ENCODE measurements at regions not wholly inside any gene's neighbourhood (a gene's known extent, or its start where the extent isn't known, plus 50 kb on each side); places are given as distances from the start of the nearest gene placed in this dataset.
"Not testable (repeated sequence)": the region's sequence is repeated elsewhere in the genome, so short reads cannot be mapped to it uniquely, and the experiment has no call there.

DNA sequence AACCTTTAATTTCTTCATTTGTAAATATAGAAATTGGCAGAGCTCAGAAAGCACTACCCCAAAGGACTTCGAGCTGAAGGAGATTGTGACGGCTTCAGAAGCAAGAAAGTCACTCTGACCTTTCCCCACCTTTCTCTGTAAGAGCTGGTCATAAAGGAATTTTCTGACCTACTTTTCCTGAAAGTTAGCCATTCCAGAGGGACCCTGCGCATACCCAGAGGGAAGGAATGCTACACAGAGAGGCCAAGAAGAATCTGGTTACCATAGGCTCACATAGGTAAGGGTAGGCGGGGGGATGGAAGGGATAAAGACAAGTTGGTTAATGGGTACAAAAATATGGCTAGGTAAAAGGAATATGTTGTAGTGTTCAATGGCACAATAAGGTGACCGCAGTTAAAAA is 1080.3 kb downstream of the ZPLD1 start:
- no peak for DNase-seq

DNA sequence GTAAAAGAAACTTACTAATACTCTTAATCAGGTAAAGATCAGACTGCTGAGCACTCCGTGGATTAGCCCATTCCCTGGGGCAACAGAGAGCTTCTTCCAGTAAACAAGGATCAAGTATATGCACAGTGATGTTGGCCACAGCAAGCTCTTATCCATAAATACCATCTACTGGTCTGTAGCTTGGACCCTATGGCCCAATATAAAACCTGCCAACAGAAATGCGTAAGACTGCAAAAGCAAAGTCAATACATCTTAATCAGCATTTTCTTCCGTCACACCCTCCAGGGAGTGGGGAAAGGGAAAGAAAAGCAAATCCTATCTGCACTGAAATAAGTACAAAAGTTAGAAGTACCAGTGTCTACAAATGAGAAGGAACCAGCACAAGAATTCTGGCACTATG is 1082.1 kb downstream of the ZPLD1 start:
- DNase-seq: no peak

DNA sequence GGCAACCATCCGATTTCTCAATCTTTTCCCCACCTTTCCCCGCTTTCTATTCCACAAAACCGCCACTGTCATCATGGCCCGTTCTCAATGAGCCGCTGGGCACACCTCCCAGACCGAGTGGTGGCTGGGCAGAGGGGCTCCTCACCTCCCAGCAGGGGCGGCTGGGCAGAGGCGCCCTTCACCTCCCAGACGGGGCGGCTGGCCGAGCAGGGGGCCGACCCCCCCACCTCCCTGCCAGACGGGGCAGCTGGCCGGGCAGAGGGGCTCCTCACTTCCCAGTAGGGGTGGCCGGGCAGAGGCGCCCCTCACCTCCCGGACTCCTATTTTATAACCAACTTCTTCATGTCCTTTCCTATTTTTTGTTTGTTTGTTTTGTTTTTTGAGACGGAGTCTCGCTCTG is 1096.5 kb downstream of the ZPLD1 start:
- DNase-seq: not testable (repeated sequence)

DNA sequence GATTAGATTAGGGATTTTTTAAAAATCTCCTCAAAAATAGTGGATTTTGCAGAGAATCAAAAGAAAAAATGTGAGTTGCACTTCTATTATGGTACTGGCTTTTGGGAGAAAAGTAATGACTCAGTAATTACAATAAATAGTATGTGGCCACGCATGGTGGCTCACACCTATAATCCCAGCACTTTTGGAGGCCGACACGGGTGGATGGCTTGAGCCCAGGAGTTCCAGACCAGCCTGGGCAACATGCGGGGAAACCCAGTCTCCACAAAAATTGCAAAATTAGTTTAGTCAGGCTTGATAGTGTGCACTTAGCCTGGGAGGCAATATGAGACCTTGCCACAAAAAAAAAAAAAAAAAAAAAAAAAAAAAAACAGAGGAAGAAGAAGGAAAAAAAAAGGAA is 1098.2 kb downstream of the ZPLD1 start:
- no peak for DNase-seq

DNA sequence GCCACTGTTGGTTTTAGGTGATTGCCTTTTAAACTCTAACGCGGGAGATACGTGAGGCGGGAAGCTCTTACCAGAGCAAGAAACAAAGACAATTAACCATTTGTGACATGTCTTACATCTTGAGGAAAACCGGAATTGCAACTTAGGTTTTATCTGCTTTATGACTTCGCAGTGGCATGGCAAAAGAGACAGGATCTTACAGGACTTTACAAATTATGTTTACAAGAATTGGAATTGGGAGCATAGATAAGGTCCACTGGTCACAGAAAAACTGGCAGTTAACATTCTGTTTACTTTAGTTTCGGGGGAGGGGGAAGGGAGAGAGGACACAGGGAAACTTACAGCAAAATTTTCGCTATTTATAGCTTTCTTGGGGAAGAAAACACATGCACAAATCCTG is 1119.6 kb downstream of the ZPLD1 start:
- no peak for DNase-seq

DNA sequence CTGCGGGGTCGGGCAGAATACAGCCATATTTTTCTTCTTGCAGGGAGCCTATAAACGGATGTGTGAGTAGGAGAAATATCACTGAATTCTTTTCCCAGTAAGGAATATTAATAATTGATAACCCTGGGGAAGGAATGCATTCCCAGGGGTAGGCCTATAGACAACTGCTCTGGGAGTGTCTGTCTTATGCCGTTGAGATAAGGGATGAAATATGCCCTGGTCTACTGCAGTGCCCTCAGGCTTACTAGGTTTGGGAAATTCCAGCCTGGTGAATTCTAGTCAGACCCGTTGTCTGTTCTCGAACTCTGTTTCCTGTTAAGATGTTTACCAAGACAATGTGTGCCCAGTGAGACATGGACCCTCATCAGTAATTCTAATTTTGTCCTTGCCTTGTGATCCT is 1129.3 kb downstream of the ZPLD1 start:
- not testable (repeated sequence) for DNase-seq

DNA sequence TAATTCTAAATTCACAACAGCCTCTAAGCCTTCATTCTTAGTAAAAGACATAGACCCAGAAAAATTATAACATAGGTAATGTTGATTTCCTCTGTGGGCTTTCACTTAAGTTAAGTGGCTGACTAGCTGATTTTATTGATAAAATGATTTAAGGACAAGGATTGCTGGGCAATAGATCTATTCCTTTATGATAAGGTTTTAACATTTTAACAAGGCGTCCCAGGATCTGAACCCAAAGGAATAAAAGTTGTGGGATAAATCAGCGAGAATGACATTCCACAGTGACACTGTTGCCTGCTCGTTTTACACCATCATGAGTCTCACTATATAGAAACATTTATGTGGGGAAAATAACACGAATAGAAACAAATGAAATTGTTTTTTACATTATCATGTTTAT is 1151.0 kb downstream of the ZPLD1 start:
- no peak for DNase-seq

DNA sequence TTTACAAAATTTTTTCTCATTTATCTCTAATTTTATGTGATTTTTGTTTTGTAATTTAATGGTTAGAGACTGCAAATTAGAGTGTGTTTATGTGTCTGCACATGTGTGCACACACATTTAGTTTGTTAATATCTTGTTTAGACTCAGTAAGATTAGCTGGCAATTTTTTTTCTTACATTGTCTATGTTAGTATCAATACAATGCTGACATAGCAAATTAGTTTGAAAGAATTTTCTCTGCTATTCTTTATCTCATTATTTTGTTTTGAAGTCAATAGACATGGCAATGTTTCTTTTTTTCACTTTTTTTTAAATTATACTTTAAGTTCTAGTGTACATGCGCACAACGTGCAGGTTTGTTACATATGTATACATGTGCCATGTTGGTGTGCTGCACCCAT is 1155.0 kb downstream of the ZPLD1 start:
- no peak for DNase-seq

DNA sequence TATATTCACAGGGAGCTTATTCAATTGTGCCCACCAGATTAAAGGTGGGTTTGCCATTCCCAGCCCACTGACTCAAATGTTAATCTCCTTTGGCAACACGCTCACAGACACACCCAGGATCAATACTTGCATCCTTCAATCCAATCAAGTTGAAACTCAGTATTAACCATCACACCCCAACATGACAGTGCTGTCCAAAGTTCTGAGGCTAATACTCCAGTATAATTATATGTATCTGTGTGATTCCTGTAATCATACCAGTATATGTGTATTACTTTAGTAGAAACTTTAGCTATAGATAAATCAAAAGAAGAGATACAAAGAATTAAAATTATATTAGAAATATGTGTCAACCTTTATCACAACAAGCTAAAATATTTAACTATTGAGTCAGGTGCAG is 1166.0 kb downstream of the ZPLD1 start:
- DNase-seq: no peak

DNA sequence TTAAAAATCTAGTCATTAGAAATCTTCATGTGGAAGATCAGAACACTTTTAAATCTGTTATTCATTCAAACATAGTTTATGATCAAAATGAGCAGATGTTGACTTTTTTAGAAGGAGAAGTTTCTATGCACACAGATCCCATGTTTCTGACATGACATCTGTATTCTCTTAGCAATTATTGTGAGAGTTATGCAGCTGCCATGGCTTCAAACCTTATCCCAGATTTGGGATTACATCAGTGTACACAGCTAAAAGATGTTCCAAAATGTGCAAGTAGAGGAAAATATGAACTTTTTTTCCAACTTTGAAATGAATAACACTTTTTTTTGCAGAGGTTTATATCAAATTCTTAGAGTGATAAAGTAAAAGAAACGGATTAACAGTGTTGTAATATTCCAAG is 1166.9 kb downstream of the ZPLD1 start:
- no peak for DNase-seq

DNA sequence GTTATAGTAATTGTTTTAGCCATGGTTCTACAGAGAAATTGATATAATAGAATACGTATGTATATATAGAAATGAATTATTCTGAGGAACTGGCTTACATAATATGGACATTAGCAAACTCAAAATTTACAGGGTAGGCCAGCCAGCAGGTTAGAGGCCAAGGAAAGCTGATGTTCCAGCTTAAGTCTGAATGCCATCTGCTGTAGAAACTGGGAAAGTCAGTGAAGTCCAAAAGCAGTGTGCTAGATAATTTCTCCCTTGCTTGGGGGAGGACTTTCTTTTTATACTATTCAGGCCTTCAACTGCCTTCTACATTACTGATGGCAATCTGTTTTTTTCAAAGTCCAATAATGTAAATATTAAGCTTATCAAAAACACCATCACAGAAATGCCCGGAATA is 1174.7 kb downstream of the ZPLD1 start:
- DNase-seq: no peak

DNA sequence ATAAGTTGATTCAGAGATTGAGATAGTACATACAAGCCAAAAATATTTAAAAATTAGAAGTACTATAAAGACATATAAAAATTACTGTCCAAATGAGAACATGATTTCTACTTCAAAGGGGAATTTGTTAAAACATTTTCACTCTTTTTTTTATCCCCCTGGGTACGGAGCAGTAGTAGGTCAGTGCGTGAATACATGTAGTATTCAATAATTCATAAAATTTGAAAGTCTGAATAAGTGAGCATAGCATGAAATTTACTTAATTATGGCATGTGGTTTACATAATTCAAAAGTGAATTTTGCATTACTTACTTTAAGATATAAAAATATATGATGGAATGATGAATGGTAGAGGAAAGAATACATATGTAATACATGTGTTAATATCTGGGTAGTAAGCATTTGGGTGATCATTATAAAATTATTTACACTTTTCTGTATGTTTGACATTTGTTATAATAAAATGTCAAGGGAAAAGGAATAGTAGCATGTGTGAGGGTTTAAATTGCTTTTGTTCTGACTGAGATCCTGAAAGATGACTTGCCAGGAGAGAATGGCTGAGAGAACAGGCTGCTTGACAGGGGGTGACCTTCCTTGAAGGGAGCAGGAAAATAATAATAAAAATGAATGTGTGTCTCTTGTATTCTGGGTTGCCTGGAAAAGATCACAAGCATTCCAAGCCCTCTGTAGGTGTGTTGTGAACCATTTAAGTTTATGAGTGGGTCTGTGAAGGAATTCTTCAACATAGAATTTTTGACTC is 1178.8 kb downstream of the ZPLD1 start:
- DNase-seq: no peak

DNA sequence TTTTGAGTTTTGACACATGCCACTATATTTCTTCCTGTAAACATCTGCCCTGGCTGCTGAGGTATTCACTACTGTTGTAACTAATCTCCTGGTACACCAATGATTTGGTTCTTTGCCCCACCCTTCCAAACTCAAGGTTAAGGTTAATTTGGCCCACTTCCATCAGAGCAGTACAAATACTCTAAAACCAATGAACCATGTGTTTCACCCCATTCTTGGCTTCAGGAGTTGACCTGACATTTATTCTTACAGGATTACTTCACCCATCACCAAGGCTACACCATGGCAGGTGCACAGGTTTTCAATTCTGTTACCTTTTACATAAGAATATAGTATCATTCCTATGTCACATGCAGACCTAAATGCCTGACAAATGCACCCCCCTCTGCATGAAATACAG is 1179.9 kb downstream of the ZPLD1 start:
- no peak for DNase-seq

DNA sequence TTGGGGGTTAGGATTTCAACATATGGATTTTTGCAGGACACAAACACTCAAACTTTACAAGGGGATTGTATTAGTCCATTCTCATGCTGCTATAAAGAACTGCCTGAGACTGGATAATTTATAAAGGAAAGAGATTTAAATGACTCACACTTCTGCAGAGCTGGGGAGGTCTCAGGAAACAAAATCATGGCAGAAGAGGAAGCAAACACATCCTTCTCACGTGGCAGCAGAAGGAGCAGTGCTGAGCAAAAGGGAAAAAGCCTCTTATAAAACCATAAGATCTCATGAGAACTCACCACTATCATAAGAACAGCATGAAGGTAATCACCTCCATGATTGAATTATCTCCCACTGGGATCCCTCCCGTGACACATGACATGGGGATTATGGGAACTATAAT is 1183.1 kb downstream of the ZPLD1 start:
- no peak for DNase-seq

DNA sequence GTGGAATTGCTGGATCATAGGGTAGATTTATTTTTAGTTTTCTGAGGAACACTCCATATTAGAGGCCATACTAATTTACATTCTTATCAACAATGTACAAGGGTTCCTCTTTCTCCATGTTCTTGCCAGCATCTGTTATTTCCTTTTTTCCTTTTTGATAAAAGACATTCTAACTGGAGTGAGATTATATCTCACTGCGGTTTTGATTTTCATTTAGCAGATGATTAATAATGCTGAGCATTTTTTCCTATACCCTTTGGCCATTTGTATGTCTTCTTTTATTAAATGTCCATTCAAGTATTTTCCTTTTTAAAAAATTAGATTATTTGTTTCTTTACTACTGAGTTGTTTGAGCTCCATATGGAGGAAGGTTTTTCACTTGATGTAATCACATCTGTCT is 1189.5 kb downstream of the ZPLD1 start:
- no peak for DNase-seq

DNA sequence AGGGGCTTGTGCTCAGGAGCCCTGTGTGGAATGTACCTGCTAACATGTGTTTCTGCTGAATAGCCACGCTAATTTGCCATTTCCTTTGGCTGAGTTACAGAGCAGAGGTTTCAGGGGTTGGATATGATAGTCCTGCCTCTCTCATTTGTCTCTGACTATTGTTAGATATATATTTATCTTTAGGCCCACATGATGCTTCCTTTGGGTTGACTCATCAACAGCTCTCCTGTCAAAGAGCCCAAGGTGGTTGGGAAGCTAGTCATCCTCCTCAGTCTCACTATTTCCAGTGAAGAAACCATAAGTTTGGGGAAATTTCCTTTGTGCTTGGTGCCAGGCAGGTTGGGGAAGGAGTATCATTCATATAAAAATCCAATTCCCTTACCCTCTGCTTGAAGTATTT is 1194.6 kb downstream of the ZPLD1 start:
- no peak for DNase-seq

DNA sequence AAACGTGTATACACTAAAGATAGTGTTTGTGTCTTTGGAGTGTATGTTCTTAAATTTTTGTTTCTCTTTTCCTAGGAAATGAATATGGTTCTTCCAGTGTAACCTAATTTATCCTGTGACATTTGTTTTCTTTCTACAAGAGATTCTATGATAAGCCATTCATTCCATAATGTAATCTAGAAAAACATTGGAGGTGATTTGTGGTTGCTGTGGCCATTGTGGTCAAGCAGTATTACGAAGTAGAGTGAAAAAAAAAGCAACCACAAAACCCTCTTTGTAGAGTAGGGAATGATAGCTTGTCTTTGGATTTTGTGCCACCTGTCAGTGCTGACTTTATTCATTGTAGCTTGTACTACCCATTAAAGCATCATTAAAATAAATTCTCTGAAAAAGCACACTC is 1209.6 kb downstream of the ZPLD1 start:
- DNase-seq: no peak

DNA sequence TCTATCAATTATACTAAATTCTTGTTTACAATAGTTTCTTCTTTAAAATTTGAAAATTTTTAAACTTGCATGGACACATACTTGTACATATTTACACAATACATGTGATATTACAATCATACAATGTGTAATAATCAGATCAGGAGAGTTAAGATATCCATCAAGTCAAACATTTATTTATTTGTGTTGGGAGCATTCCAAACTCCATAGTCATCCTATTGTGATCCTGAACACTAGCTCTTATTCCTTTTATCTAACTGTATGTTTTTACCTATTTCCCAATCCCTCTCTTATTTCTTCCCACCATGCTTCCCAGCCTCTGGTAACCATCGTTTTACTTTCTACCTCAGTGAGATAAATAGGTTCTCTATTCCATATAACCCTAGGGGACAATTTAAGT is 1219.2 kb downstream of the ZPLD1 start:
- DNase-seq: no peak

DNA sequence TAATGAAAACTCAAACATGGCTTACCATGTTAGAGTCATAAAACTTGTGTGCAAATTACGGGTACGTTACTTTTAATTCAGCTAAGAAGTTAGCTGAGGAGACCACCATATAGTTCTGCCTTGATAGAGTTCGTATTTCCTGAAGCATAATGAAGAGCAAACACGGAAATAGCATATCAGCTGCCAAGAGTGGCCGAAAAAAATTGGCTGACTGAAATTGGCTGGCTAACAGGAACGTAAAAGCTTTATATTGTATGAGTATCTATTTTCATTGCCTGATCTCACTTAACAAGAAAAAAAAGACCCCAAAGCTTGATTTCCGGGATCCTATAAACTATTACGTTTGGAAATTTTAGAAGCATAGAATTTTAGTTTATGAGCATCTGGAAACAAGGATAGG is 1222.9 kb downstream of the ZPLD1 start:
- no peak for DNase-seq

DNA sequence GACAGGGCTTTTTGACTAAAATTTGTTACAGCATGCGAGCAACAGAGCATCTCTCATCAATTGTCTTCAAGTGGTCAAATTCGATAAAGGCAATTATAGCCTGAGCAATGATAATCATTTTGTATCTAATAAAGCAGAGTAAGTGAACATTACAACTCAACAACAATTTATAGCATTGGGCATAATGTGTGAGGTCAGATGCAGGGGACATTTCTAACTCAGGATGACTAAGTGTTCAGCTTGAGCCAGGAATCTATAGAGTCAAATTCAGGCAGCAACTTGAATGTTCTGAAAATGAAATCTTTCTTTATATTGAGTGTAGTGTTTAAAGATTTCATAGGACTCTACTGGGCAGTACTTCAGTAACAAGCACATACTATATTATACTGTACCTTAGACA is 1226.0 kb downstream of the ZPLD1 start:
- DNase-seq: no peak

DNA sequence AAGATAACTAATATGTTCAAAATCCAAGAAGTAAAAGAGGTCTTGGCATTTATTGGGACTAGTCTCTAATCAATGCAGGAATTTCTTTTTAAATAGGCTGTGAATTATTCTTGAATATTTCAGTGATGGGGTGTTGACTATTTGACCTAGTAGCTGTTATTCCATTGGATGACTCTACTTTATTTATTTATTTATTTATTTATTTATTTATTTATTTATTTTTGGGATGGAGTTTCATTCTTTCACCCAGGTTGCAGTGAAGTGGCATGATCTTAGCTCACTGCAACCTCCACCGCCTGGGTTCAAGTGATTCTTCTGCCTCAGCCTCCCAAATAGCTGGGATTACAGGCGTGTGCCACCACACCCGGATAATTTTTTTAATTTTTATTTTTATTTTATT is 1227.8 kb downstream of the ZPLD1 start:
- DNase-seq: no peak

DNA sequence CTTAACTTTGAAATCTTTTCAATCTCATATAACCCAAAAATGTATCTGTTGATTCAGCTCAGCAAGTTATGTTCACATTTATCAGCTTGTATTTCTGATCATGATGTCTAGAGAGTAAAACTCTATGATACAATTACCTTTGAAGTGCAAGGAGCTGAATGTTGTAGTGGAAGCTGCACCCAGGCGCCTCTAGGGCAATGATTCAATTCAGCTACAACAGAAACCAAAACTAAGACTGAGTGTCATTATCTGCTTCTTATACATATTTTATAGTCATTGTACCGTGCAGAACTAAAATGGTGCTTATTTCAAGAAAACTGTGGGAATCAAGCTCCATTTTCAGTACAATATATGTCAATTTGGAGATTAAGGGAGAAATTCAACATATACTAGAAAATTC is 1237.5 kb downstream of the ZPLD1 start:
- DNase-seq: no peak

DNA sequence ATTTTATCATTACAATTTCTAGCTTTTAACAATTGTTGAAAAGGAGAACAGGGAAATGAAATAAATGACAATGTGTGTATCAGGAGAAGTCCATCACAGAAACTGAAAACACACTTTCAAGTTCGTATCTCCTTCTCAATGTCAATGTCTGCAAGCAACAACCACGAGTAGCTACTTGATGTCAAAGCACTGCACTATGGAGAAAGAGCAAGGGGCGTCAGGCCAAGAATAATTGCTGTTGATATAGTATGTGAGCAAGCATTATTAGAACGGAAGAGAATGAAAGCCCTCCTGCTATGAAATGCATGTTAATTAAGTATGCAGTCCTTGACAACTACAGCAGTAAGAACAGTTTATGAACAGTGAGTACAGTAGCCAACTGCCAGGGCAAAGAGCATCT is 1250.1 kb downstream of the ZPLD1 start:
- no peak for DNase-seq

DNA sequence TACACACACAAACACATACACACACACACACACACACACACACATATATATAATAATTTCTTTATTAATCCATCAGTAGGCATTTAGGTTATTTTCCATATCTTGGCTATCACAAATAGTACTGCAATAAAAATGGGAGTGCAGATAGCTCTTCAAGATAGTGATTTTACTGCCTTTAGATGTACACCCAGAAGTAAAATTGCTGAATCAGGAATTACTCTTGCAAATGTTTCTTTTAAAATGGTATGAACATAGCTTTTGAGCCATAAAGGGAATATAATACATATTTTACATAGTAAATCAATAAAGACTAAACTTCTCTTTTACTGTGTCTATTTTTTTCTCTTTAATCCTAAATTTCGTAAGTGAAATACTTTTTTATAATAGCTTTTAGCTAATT is 1251.1 kb downstream of the ZPLD1 start:
- DNase-seq: no peak

DNA sequence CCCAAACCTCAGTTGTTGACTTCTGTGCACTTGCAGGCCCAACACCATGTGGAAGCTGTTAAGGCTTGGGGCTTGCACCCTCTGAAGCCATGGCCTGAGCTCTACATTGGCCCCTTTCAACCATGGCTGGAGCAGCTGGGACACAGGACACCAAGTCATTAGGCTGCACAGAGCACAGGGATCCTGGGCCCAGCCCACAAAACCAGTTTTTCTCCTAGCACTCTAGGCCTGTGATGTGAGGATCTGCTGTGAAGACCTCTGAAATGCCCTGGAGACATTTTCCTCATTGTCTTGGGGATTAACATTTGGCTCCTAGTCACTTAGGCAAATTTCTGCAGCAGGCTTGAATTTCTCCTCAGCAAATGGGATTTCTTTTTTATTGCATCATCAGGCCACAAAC is 1255.7 kb downstream of the ZPLD1 start:
- DNase-seq: no peak

DNA sequence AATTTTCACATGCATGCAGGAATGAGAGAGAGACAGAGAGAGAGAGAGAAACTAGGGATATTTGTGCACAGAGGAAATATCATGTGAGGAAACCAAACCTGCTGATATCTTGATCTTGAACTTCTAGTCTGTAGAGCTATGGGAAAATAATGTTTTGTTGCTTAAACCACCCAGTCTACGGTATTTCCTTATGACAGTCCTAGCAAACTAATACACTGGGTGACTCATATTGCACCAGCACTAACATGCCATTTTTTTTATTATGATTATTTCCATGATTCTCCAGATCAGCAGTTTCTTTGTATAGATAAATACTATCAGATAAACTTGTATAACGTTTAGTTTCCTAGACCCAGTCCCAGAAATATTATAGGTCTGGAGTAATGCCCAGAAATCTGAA is 1259.0 kb downstream of the ZPLD1 start:
- DNase-seq: no peak
